Superior temporal gyrus (tissue), 1 donor: ENCODE measurements at regions not wholly inside any gene's neighbourhood (a gene's known extent, or its start where the extent isn't known, plus 50 kb on each side); places are given as distances from the start of the nearest gene placed in this dataset.

Source experiments
- DNase-seq: peaks from one replicate; pipeline ENCODE4 v3.0.0-alpha.2; 2016; ENCODE audit errors: extremely low spot score

DNA sequence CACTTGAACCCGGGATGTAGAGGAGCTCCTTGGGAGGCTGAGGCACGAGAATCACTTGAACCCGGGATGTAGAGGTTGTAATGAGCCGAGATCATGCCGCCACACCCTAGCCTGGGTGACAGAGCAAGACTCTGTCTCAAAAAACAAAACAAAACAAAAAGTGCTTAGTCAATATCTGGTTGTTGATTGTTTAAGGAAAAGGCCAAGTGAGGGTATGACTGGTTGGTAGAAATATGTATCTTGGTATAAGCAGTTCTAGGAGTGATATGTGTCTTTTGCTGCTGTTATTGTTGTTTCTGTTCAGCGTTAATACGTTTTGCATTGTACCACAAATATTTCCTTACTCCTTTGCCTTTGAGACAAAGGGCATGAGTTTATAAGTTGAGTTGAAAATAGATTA, 210.7 kb upstream of the DMRT1 start:
- no peak for DNase-seq

DNA sequence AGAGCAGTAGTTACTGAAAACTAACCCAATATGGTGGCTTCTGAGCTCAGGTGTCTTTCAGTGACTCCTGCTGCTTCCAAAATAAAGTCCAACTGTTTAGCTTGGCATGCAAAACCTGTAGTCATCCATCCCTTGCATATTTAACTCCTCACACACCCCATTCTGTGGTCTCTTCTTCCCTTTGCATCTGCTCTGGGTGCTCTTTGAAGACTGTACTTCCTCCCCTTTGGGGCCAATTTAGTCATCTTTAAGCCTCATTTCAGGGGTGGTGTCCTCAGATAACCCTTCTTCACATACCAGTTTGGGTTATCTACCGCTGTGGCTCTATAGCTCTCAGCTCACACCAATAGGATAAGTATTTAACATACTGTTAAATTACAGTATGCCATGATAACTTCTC, 209.9 kb upstream of the DMRT1 start:
- DNase-seq: no peak

DNA sequence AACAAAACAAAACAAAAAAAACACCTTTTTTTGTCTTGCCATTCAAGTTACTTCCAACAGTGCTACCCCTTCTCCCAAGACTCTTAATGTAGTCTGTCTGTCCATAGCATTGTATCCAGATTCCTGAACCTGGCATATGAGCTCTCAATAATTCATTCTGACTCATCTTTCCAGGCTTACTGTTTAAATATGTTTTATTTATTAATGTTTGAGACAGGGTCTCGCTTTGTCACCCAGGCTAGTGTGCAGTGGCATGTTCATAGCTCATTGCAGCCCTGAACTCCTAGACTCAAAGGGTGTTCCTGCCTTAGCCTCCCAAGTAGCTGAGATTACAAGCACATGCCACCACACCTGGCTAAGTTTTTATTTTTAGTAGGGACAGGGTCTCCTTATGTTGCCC, 208.0 kb upstream of the DMRT1 start:
- DNase-seq: no peak

DNA sequence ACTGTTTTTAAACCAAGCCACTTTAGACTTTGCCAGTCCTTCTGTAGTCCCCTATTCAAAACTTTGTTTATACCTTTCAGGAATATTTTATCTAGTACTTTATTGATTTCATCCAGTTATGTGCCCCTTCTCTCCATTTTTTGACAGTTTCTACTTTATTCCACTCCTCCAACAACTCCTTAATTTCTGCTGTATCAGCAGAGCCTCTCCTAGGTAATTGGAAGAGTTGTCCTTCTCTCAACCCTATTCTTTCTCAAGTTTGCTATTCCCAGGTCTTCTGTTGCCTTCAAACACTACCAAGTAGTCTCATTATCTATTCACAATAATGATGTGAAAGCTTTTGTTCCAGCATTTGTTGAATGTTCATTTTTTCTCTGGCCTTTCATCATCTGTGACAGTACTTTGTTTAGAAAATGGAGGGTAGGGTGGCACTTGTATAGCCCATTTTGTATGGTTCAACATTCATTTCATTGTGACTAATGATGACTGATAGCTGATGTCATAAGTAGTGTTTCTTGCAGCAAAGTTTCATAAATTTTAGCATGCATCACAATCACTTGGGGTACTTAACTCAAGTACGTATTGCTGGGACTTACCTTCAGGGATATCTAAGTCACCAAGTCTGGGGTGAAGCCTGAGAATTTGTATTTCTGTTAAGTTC, 204.4 kb upstream of the DMRT1 start:
- DNase-seq: no peak

GRCh38 chr9:638152-638551, 203.3 kb upstream of the DMRT1 start:
- DNase-seq: no peak

- DNase-seq: no peak
Observed at GRCh38 chr9:642014-642413, 199.5 kb upstream of the DMRT1 start.

DNA sequence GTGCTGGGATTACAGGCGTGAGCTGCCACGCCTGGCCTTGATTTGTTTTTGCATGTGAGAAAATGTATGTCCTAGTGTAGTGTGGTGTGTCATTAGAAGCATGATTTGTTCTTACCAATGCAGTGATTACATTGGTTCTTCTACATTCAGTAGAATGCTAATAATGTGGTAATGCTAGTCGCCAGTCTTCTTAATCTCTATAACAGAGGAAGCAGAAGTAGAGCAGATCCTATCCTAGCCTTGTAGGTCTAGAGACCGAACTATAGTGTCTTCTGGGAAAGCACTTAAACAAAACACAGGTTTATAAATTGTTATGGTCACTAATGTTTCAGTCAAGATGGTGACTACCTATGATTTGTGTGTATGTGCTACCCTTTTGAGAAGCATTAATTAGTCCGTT, 197.5 kb upstream of the DMRT1 start:
- DNase-seq: no peak

DNA sequence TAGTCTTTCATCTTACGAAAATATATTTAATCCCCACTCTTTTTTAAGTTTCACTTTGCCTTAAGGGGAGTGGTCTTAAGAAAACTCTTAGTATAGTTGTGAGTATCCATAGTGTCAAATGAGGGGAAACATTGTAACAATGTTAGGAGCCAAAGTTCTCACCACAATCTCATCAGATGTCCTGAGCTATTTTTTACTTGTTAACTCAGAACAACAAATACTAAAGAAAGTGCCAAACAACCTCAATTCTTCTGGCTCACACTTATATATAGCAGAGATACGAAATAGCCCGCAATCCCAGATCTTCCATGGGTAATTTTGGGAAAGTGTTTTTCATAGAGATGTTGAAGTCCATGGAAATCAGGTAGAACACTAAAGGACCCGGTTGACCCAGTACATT, 194.0 kb upstream of the DMRT1 start:
- DNase-seq: no peak

DNA sequence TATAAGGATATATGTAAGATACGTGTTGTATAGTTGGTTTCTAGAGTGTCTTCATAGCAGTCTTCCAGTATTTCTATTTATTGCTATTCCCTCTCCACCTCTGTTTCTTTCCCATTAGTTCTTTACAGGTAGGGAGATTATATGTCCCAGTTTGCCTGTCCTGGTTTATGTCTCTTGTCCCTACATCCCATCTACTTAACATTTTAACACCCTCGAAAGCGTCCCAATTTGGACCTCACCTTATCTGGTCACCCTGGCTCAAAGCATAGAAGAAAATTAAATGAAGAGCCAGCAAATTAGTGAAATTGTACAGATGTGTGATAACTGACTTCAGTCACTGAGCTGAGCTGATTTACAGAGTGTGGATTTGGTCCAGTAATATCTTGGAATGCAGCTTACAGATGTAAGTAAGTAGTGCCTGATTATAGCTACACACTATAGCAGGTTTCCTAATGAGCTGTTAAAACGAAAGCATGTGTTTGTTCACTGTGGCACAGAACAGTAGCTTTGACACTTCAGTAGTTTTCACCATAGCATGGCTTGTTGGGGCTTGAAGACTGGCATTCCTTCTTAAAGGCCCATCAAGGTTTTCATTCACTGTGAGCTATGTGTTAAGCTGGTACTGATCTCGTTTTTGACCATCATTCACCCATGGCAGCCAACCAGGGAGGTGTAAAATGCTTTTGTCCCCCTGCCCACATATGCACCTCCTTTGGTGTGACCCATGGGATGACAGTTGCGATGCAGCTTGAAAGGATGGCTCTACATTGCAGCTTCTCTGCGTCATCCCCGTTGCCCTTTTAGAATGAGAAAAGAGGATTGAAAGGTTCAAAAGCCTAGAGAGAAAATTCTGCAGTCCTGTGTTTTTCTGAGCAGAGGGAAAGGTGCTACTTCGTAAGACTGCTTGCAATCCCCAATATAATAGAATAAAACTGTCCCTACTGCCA, 192.1 kb upstream of the DMRT1 start:
- no peak for DNase-seq

DNA sequence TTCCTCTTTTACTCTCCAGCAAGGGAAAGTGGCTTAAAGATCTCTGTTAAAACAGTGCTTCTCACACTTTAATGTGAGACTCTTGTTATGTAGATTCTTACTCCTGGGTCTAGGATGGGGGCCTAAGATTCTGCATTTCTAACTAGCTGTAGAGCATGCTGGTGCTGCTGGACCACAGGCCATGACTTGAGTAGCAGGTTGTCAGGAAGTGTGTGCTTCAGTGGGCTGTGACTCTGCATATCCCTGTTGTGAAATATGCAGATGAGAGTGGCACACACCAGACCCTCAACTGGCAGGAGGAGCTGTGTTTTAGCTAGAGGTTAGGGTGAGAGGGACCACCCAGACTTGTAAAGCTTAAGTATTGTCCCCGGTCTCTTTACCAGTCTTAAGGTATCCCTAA, 191.1 kb upstream of the DMRT1 start:
- DNase-seq: no peak

- DNase-seq: no peak
Observed at GRCh38 chr9:651371-651770, 190.1 kb upstream of the DMRT1 start.

- no peak for DNase-seq
Observed at GRCh38 chr9:652914-653313, 188.6 kb upstream of the DMRT1 start.

- DNase-seq: no peak
Observed at GRCh38 chr9:653421-653820, 188.1 kb upstream of the DMRT1 start.

GRCh38 chr9:653856-654387, 187.6 kb upstream of the DMRT1 start:
- no peak for DNase-seq

GRCh38 chr9:655875-656274, 185.6 kb upstream of the DMRT1 start:
- DNase-seq: no peak

- no peak for DNase-seq
Observed at GRCh38 chr9:656926-657568, 184.4 kb upstream of the DMRT1 start.

DNA sequence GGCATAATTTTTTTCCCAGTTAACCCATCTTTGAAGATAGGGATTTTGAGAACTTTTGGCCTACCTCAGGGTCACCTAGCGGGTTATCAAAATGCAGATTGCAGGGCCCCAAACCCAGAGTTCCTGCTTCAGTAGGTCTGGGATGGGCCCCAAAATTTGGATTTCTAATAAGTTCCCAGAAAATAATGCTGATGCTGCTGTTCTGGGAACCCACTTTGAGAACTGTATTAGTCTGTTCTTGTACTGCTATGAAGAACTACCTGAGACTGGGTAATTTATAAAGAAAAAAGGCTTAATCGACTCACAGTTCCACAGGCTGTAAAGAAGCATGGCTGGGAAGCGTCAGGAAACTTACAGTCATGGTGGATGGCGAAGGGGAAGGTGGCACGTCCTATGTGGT, 182.2 kb upstream of the DMRT1 start:
- DNase-seq: no peak

GRCh38 chr9:660227-660626, 181.3 kb upstream of the DMRT1 start:
- no peak for DNase-seq

DNA sequence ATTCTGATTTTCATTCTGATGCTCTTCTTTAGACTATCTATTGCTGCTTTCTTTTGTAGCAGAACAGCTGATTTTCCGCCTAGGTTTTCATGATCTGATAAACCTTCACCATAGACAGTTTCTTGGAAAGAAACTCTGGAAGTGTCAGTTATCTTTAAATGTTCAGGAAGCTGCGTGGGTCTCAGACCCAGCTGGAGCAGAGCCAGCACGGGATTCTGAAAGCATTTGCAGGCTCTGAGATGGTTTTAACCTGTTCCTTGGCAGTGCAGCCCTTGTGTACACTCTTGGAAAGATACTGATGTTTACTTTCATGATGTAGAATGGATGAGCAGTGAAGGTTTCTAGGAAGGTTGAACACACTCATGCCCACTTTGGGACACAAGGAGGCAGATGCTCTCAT, 178.0 kb upstream of the DMRT1 start:
- DNase-seq: no peak

GRCh38 chr9:665296-665695, 176.2 kb upstream of the DMRT1 start:
- DNase-seq: no peak

DNA sequence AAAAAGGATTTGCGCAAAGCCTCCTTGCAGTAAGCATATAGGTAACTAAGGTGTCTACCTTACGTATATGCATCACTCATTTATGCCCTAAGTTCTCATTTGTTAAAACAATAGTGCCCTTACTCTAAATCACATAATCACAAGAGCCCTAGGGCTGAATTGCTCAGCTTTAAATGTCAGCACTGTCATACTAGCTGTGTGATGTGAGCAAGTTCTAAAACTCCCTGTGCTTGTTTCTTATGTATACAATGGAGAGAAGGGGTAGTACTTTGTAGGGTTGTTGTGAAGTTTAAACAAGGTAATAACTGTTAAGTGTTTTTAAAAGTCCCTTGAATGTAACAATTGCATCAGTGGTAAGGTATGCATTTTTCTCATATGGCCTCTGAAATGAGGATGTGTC, 169.5 kb upstream of the DMRT1 start:
- no peak for DNase-seq

GRCh38 chr9:672851-673250, 168.6 kb upstream of the DMRT1 start:
- DNase-seq: no peak
